WERI-Rb-1 (cell line): ENCODE measurements at regions not wholly inside any gene's neighbourhood (a gene's known extent, or its start where the extent isn't known, plus 50 kb on each side); places are given as distances from the start of the nearest gene placed in this dataset.

ENCODE experiments used
- DNase-seq: peaks from one replicate; pipeline ENCODE4 v3.0.0-alpha.2; 2020
- H3K27ac ChIP-seq: fragments of 250-450 bp; sonication (Bioruptor Pico); 2 replicates; pipeline ENCODE4 v1.5.1; 2020; ENCODE audit warnings: mild to moderate bottlenecking, moderate library complexity
- H3K27me3 ChIP-seq: fragments of 250-450 bp; sonication (Bioruptor Pico); 2 replicates; pipeline ENCODE4 v1.5.1; 2021; ENCODE audit warnings: mild to moderate bottlenecking, low read depth, moderate library complexity; ENCODE audit not compliant: insufficient read depth, severe bottlenecking
- H3K36me3 ChIP-seq: fragments of 250-450 bp; sonication (Bioruptor Pico); 2 replicates; pipeline ENCODE4 v1.5.1; 2020; ENCODE audit warnings: mild to moderate bottlenecking, moderate library complexity
- H3K4me3 ChIP-seq: 2 replicates; pipeline ENCODE4 v1.5.1; 2011; ENCODE audit warnings: low read depth, mild to moderate bottlenecking, control low read depth, low read length
- H3K9me3 ChIP-seq: fragments of 250-450 bp; sonication (Bioruptor Pico); 2 replicates; pipeline ENCODE4 v1.5.1; 2021; ENCODE audit warnings: mild to moderate bottlenecking, moderate library complexity; ENCODE audit not compliant: severe bottlenecking
- CTCF ChIP-seq: IDR thresholded peaks from 2 replicates; pipeline ENCODE4 v1.5.1; 2011; ENCODE audit warnings: low read depth, mild to moderate bottlenecking, control low read depth, inconsistent platforms, low read length

GRCh38 chr2:81303321-81303720, 998.8 kb upstream of the LRRTM1 start:
- Histone ChIP-seq H3K4me3 (no peak overlapping the region), H3K27me3 (no peaks in the 10 kb centered on the region), H3K27ac (no peak overlapping the region), H3K9me3 (no peaks in the 10 kb centered on the region), H3K36me3 (no peaks in the 10 kb centered on the region)
- DNase-seq = no peak
- TF ChIP-seq CTCF = no peak

- Histone ChIP-seq H3K27me3 (no peaks in the 10 kb centered on the region), H3K27ac (no peak overlapping the region), H3K4me3 (no peak overlapping the region), H3K36me3 (no peaks in the 10 kb centered on the region), H3K9me3 (no peaks in the 10 kb centered on the region)
- no peak for DNase-seq
- no peak for TF ChIP-seq CTCF
Measured at GRCh38 chr2:81299841-81300240, 995.3 kb upstream of the LRRTM1 start.

GRCh38 chr2:81290846-81291245, 986.3 kb upstream of the LRRTM1 start:
- no peaks in the 10 kb centered on the region for H3K9me3 ChIP-seq

GRCh38 chr2:81283081-81283480, 978.5 kb upstream of the LRRTM1 start:
- H3K36me3 ChIP-seq = no peaks in the 10 kb centered on the region
- no peak for DNase-seq
- no peaks in the 10 kb centered on the region for H3K27me3 ChIP-seq
- H3K4me3 ChIP-seq = no peak overlapping the region
- no peak overlapping the region for H3K27ac ChIP-seq
- no peaks in the 10 kb centered on the region for H3K9me3 ChIP-seq
- TF ChIP-seq CTCF = no peak

More at GRCh38 chr2:81290846-81291245, 986.3 kb upstream of the LRRTM1 start:
- Histone ChIP-seq H3K27ac (no peak overlapping the region), H3K27me3 (no peaks in the 10 kb centered on the region), H3K4me3 (no peak overlapping the region), H3K36me3 (no peaks in the 10 kb centered on the region)
- DNase-seq = no peak
- TF ChIP-seq CTCF = no peak

- H3K27me3 ChIP-seq = no peaks in the 10 kb centered on the region
- no peak overlapping the region for H3K27ac ChIP-seq
- TF ChIP-seq CTCF = no peak
- H3K9me3 ChIP-seq = no peaks in the 10 kb centered on the region
- no peak overlapping the region for H3K4me3 ChIP-seq
- H3K36me3 ChIP-seq = no peaks in the 10 kb centered on the region
- no peak for DNase-seq
Measured at GRCh38 chr2:81282151-81282769, 977.7 kb upstream of the LRRTM1 start.

GRCh38 chr2:81276595-81276994, 972.0 kb upstream of the LRRTM1 start:
- Histone ChIP-seq H3K9me3 (no peaks in the 10 kb centered on the region), H3K4me3 (no peak overlapping the region), H3K36me3 (no peaks in the 10 kb centered on the region), H3K27me3 (no peaks in the 10 kb centered on the region), H3K27ac (no peak overlapping the region)
- TF ChIP-seq CTCF = no peak
- no peak for DNase-seq
